Activated T-helper 2 cell treated with anti-CD3 and anti-CD28 coated beads, Interferon-gamma antibody, Interleukin-2, Interleukin-4, amounts not matched to agents 10 μg/mL and 5 μg/mL and 100 μg/mL, durations not matched to agents 14 hours and 24 hours and 36 hours (primary cell): ENCODE measurements at regions not wholly inside any gene's neighbourhood (a gene's known extent, or its start where the extent isn't known, plus 50 kb on each side); places are given as distances from the start of the nearest gene placed in this dataset.

Source experiments
- DNase-seq: peaks from one replicate; pipeline ENCODE4 v3.0.0; 2021; ENCODE audit warnings: low spot score
- H3K27ac Mint-ChIP-seq: one replicate; pipeline ENCODE4 v1.8.0; 2021; ENCODE audit warnings: mixed read lengths
- H3K27me3 Mint-ChIP-seq: one replicate; pipeline ENCODE4 v1.8.0; 2021; ENCODE audit warnings: low read depth, mixed read lengths
- H3K36me3 Mint-ChIP-seq: one replicate; pipeline ENCODE4 v1.8.0; 2021; ENCODE audit warnings: low read depth, mixed read lengths
- H3K4me1 Mint-ChIP-seq: one replicate; pipeline ENCODE4 v1.8.0; 2021; ENCODE audit warnings: low read depth, mixed read lengths
- H3K4me3 Mint-ChIP-seq: one replicate; pipeline ENCODE4 v1.8.0; 2021; ENCODE audit warnings: low read depth, mild to moderate bottlenecking, moderate library complexity, mixed read lengths
- H3K9me3 Mint-ChIP-seq: one replicate; pipeline ENCODE4 v1.8.0; 2021; ENCODE audit warnings: mixed read lengths
- intact Hi-C: fragments of 100-400 bp; cut with micrococcal nuclease; formaldehyde crosslinking; loops from one replicate; pipeline ENCODE4 v1.15.1; 2023

DNA sequence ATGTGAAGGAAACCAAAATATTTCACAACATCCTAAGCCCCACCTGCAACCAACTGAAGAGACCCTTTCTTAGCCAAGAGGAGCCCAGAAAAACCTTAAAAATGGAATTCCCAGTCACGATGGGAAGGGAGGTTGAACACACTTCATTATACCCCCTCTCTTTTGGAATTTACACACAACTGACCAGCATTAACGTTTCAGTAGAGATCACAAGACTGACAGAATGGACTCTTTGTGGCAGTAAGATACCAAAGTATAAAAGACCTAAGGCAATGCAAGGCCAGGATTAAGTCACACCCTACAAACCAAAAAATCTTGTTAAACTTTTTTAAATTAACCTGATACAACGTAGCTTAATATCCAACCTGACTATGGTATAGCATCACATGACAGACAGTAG is 190.9 kb downstream of the OTOR start:
- Mint-ChIP-seq H3K27me3 (no peaks in the 10 kb centered on the region), H3K27ac (no peak overlapping the region)
- intact Hi-C loops = no loop called here

DNA sequence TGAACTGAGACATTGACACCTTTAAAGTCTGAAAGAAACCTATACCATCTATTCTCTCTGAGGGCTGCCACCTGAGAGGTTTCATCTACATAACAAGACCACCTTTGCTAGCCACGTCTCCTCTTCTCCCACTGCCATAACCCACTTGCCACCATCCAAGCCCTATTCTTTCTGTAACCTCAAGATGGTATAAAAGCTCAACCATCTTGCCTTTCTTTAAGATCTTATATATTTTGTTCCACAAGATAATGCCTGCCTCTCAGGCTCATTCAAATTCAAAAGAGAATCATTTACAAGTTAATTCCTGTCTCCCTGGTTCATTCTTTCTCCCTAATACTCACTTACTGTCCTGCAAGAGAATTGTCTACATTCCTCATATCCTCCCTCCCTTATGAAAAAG is 192.5 kb downstream of the OTOR start:
- H3K9me3 Mint-ChIP-seq = no peaks in the 10 kb centered on the region
- H3K36me3 Mint-ChIP-seq = no peaks in the 10 kb centered on the region
- intact Hi-C loops = no loop called here
- H3K27me3 Mint-ChIP-seq = no peaks in the 10 kb centered on the region
- no peak for DNase-seq
- H3K27ac Mint-ChIP-seq = no peak overlapping the region
- no peak overlapping the region for H3K4me3 Mint-ChIP-seq
- no peaks in the 10 kb centered on the region for H3K4me1 Mint-ChIP-seq

More for the DNA sequence above, 190.9 kb downstream of the OTOR start:
- no peak overlapping the region for H3K4me3 Mint-ChIP-seq
- no peaks in the 10 kb centered on the region for H3K4me1 Mint-ChIP-seq
- no peaks in the 10 kb centered on the region for H3K36me3 Mint-ChIP-seq
- H3K9me3 Mint-ChIP-seq = no peaks in the 10 kb centered on the region
- no peak for DNase-seq

DNA sequence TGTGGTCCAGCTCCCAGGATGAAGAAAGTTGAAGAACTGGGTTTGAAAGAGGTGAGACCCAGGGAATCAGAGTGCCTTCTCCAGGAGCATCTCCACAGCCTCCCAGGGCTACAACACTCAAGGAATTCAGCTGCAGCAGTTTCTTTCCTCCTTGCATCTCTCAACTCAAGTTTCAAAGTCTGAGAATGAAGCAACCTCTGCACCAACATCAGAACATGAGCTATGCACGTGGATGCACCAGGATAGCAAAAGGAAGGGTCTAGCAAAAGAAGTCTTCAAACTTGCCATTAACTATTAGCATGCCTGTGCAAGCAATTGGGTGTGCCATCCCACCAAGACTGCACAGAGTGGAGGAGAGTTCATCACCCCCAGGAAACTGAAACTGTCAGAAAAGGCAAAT is 193.9 kb downstream of the OTOR start:
- no peaks in the 10 kb centered on the region for H3K27me3 Mint-ChIP-seq
- no peak overlapping the region for H3K4me3 Mint-ChIP-seq
- no peak for DNase-seq
- no peaks in the 10 kb centered on the region for H3K4me1 Mint-ChIP-seq
- H3K9me3 Mint-ChIP-seq = no peaks in the 10 kb centered on the region
- no peak overlapping the region for H3K27ac Mint-ChIP-seq
- H3K36me3 Mint-ChIP-seq = no peaks in the 10 kb centered on the region
- intact Hi-C loops = no loop called here

DNA sequence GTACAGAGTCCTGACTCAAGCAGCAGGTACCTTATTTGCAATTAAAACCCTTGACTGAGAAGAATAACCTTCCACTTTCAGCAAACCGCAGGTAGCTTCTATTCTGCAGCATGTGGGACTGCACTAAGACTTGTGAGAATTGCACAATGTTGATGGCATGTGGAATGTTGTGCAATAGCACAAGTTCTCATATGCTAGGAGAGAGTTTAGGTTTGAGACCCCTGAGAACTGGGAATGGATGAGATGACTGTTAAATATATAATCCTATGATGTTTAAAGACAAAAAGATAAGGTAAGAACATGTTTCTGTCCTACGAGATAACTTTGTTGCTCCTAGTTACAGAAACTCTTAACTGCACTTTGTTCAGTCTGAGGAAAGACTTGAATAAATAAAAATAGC is 194.6 kb downstream of the OTOR start:
- intact Hi-C loops = no loop called here
- no peak overlapping the region for H3K27ac Mint-ChIP-seq
- no peaks in the 10 kb centered on the region for H3K27me3 Mint-ChIP-seq
- no peaks in the 10 kb centered on the region for H3K9me3 Mint-ChIP-seq
- DNase-seq = no peak
- no peaks in the 10 kb centered on the region for H3K4me1 Mint-ChIP-seq
- no peak overlapping the region for H3K4me3 Mint-ChIP-seq
- H3K36me3 Mint-ChIP-seq = no peaks in the 10 kb centered on the region

DNA sequence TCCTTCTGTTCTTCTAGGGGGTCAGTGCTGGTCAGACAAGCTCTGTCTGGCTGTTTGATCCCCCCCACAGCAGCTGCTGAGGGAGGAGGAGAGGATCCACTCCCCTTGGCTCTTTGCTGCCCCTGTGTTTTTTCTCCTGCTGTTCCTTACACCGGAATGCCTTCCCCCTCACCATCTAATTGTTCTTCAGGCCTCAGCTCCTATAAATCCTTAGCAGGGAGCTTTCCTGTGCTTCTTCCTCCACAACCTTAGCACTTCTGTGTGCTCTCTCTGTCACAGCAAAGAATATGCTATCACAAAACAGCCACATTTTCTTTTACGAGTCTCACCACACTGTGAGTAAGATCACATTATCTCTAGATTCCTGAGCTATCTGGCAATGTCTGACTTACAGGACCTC is 196.6 kb downstream of the OTOR start:
- H3K27ac Mint-ChIP-seq = no peak overlapping the region
- no peaks in the 10 kb centered on the region for H3K4me1 Mint-ChIP-seq
- intact Hi-C loops = no loop called here
- H3K9me3 Mint-ChIP-seq = no peaks in the 10 kb centered on the region
- H3K4me3 Mint-ChIP-seq = no peak overlapping the region
- no peak for DNase-seq
- H3K36me3 Mint-ChIP-seq = no peaks in the 10 kb centered on the region
- no peaks in the 10 kb centered on the region for H3K27me3 Mint-ChIP-seq

DNA sequence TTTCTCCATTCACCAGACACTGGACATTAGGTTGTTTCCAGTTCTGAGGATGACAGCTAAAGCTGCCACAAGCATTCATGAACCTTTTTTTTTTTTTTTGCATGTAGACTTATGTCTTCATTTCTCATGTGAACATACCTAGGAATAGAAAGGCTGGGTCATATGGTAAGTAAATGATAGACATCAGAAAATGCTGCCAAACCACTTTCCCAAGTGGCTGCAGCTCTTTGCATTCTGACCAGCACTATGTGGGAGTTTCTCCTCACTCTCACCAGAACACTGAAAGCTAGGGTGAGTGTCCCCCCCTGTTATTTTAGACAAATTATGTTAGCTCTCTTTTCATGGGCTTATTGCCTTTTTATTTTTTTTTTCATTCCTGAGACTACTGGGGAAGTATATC is 197.5 kb downstream of the OTOR start:
- intact Hi-C loops = no loop called here
- Mint-ChIP-seq H3K9me3 (no peaks in the 10 kb centered on the region), H3K27ac (no peak overlapping the region), H3K4me3 (no peak overlapping the region), H3K4me1 (no peaks in the 10 kb centered on the region), H3K36me3 (no peaks in the 10 kb centered on the region), H3K27me3 (no peaks in the 10 kb centered on the region)
- DNase-seq = no peak

DNA sequence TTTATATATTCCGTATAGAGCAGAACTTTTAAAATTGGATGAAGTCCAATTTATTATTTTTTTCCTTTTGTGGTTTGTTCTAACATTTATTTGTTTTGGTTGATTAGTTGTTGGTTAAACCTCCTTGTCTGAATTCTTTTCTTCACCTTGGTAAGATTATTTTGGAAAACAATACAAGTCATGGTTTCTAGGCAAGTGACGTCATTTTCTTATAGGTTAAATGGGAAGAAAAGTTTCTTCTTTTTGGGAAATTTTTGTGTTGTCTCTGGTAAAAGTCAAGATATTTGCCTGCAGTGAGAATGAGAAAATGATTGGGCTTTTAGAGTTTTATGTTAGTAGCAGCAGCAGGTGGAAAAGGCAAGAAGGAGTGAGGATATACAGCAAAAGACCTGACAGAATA is 197.9 kb downstream of the OTOR start:
- Mint-ChIP-seq H3K36me3 (no peaks in the 10 kb centered on the region), H3K27ac (no peak overlapping the region), H3K4me1 (no peaks in the 10 kb centered on the region), H3K27me3 (no peaks in the 10 kb centered on the region), H3K9me3 (no peaks in the 10 kb centered on the region), H3K4me3 (no peak overlapping the region)
- intact Hi-C loops = no loop called here
- DNase-seq = no peak

DNA sequence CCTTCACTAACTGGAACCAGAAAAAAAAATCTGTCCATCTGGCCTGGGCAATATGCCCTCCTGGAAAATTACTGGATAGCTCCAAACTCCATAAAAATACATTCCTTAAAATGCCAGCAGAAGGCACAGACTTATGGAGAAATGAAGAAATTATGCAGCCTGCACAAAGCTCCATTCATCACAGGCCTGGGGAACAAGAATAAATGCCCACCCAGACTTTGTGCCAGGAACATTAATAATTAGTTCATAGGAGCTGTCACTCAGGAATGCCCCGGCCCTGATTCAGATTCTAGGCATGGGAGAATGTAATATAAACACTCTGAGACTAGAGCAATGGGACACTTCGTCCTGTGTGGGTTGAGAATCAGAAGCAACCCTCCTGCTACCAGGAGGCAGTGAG is 199.3 kb downstream of the OTOR start:
- DNase-seq = no peak
- Mint-ChIP-seq H3K27ac (no peak overlapping the region), H3K36me3 (no peaks in the 10 kb centered on the region), H3K4me3 (no peak overlapping the region), H3K27me3 (no peaks in the 10 kb centered on the region), H3K9me3 (no peaks in the 10 kb centered on the region), H3K4me1 (no peaks in the 10 kb centered on the region)
- intact Hi-C loops = no loop called here

DNA sequence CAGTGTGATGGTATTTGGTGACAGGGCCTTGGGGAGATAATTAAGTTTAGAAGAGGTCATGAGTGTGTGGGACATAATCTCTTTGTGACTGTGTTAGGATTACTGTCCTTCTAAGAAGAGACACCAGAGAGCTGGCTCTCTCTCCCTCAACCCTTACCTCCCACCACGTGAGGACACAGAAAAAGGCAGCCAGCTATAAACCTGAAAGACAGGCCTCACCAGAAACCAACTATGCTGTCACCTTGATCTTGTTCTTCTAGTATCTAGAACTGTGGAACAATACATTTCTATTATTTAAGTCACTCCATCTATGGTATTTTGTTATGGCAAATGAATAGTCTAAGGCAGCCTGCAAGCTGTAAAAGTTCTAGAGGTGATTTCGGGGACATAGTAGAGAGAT is 203.7 kb downstream of the OTOR start:
- no peak for DNase-seq
- Mint-ChIP-seq H3K4me1 (no peaks in the 10 kb centered on the region), H3K27me3 (no peaks in the 10 kb centered on the region), H3K4me3 (no peak overlapping the region), H3K9me3 (no peaks in the 10 kb centered on the region), H3K36me3 (no peaks in the 10 kb centered on the region), H3K27ac (no peak overlapping the region)
- intact Hi-C loops = no loop called here

DNA sequence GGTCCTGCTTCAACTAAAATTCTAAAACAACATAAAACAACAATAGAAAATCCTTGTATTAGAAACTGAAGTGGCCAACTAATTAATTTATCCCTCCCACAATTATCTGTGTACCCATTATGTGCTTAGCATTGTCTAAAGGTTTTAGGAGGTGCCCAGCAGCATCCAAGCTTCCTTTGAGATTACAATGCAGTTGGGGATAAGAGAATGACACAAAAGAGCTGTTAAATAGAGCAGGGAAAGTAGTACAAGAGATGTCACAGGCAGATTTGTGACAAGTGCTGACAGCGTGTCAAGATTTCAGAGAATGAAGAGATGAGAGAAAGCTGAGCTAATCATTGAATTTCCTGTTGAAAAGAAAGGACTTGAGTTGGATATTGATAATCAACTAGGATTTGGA is 204.8 kb downstream of the OTOR start:
- no peak overlapping the region for H3K4me3 Mint-ChIP-seq
- H3K4me1 Mint-ChIP-seq = no peaks in the 10 kb centered on the region
- no peak overlapping the region for H3K27ac Mint-ChIP-seq
- H3K9me3 Mint-ChIP-seq = no peaks in the 10 kb centered on the region
- no peaks in the 10 kb centered on the region for H3K27me3 Mint-ChIP-seq
- H3K36me3 Mint-ChIP-seq = no peaks in the 10 kb centered on the region
- DNase-seq = no peak
- intact Hi-C loops = no loop called here

DNA sequence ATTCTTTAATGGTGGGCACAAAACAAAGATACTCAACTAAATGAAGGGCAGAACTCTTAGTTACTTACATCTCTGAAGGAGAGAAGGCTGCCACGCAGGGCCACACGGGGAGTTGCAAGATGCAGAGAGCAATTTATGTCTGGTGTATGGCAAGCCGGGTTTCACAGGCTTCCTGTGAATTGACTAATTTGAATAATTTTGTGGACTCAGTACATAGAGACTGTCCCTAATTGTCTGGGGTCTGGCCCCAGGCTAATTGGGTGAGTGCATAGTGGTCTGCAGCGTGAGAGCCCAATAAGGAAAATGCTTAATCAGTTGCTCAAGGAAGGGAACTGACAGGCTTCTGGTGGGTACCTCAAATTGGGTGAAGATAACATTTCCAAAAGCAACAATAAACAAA is 205.7 kb downstream of the OTOR start:
- no peaks in the 10 kb centered on the region for H3K27me3 Mint-ChIP-seq
- no peaks in the 10 kb centered on the region for H3K9me3 Mint-ChIP-seq
- no peaks in the 10 kb centered on the region for H3K36me3 Mint-ChIP-seq
- no peaks in the 10 kb centered on the region for H3K4me1 Mint-ChIP-seq
- no peak overlapping the region for H3K4me3 Mint-ChIP-seq
- no peak for DNase-seq
- no peak overlapping the region for H3K27ac Mint-ChIP-seq
- intact Hi-C loops = no loop called here

DNA sequence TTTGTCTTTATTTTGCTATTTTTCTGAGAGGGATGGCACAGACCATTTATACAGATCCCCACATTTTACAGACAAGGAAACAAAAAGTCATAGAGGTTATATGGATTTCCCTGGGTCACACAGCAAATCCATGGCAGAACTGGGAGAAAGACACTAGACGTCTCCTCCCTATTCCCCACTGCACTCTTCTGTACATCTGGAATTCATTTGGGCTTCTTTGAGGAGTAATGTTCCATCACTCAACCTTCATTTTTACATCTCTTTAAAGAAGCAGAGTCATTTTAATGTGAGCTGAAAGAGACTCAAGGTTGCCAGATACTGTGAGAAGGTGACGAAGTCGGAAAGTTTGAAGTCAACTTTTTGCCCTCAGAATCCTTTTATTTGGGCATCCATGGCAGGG is 207.3 kb downstream of the OTOR start:
- intact Hi-C loops = no loop called here
- Mint-ChIP-seq H3K4me1 (no peaks in the 10 kb centered on the region), H3K9me3 (peaks cover 11% of the 10 kb centered on the region), H3K4me3 (no peak overlapping the region), H3K27ac (no peak overlapping the region), H3K36me3 (no peaks in the 10 kb centered on the region), H3K27me3 (no peaks in the 10 kb centered on the region)
- DNase-seq = no peak

DNA sequence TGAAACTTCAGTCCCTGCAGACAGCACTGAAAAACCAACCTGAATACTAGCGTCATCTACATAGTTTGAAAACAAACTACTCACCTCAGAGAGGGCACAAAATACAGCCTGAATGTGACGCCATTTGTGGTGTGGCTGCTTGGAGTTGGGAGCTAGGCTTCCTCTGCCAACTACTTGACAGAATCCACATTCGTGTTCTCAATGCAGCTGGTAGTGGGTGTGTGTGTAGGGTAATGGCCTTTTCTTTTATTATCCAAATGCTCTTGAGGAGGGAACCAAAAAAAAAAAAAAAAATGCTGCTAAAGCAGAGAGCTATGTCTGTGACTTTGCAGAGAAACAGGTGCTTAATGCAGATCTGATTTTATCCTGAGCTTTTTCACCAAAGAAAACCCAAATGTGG is 207.8 kb downstream of the OTOR start:
- no peak overlapping the region for H3K27ac Mint-ChIP-seq
- H3K9me3 Mint-ChIP-seq = peaks cover 11% of the 10 kb centered on the region
- H3K4me1 Mint-ChIP-seq = no peaks in the 10 kb centered on the region
- intact Hi-C loops = no loop called here
- H3K36me3 Mint-ChIP-seq = no peaks in the 10 kb centered on the region
- DNase-seq = no peak
- no peak overlapping the region for H3K4me3 Mint-ChIP-seq
- no peaks in the 10 kb centered on the region for H3K27me3 Mint-ChIP-seq

DNA sequence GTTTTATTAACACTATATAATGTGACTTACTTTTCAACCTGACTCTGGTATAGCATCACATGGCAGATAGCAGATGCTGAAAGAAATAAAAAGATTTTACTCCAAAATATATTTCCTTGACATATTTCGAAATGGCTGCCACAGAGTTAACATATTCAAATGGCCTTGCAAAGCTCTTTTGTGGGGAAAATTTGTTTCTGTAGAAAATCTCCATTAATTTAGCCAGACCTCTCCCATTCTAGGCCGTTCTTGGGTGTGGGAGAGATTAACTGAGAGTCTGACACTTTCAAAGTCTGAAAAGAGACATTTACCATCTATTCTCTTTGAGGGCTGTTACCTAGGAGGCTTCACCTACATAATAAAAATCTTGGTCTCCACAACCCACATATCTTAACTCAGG is 217.2 kb downstream of the OTOR start:
- H3K27ac Mint-ChIP-seq = no peak overlapping the region
- H3K27me3 Mint-ChIP-seq = no peaks in the 10 kb centered on the region
- H3K4me1 Mint-ChIP-seq = no peaks in the 10 kb centered on the region
- H3K4me3 Mint-ChIP-seq = no peak overlapping the region
- no peak for DNase-seq
- peaks cover 9% of the 10 kb centered on the region for H3K9me3 Mint-ChIP-seq
- no peaks in the 10 kb centered on the region for H3K36me3 Mint-ChIP-seq
- intact Hi-C loops = no loop called here
